ENCODE measurements at regions not wholly inside any gene's neighbourhood (a gene's known extent, or its start where the extent isn't known, plus 50 kb on each side); places are given as distances from the start of the nearest gene placed in this dataset.

GRCh38 chr20:58020656-58021454 is 207.6 kb downstream of the ANKRD60 start:
- intact Hi-C loops (cut with micrococcal nuclease): no loop called here
- CTCF ChIA-PET: no interaction called here

More at GRCh38 chr20:58020656-58021454, 207.6 kb downstream of the ANKRD60 start:
- Histone ChIP-seq H3K9ac (ENCODE audit: low read depth, low read length) (no peak overlapping the region), H3K9me3 (ENCODE audit: control insufficient read depth, insufficient read depth, low read length) (no peaks in the 10 kb centered on the region), H3K36me3 (ENCODE audit: control insufficient read depth, insufficient read depth, low read length) (no peaks in the 10 kb centered on the region), H3K4me3 (ENCODE audit: insufficient read depth, low read depth, low read length) (no peak overlapping the region), H3K4me2 (ENCODE audit: low read depth, low read length) (no peak overlapping the region), H3K4me1 (ENCODE audit: control insufficient read depth, insufficient read depth, low read length) (no peaks in the 10 kb centered on the region), H2AK9ac (replicated peaks; ENCODE audit: low read depth, low read length, poor library complexity) (no peak overlapping the region), H3K27me3 (ENCODE audit: control insufficient read depth, insufficient read depth, low read length) (no peaks in the 10 kb centered on the region), H3K18ac (ENCODE audit: low read depth, low read length) (no peak overlapping the region), H4K91ac (ENCODE audit: insufficient read depth, low read depth, low read length) (no peak overlapping the region), H3K27ac (ENCODE audit: insufficient read depth, low read length) (no peak overlapping the region), H4K5ac (ENCODE audit: low read depth, low read length) (no peak overlapping the region), H2AK5ac (ENCODE audit: low read depth, low read length) (no peak overlapping the region), H2BK20ac (ENCODE audit: low read depth, low read length) (no peak overlapping the region), H2BK120ac (ENCODE audit: low read depth, low read length) (no peak overlapping the region), H3K23ac (ENCODE audit: low read depth, low read length) (no peak overlapping the region), H3K14ac (replicated peaks; ENCODE audit: low read depth, low read length) (no peak overlapping the region), H2BK5ac (ENCODE audit: low read depth, low read length, poor library complexity, severe bottlenecking) (no peak overlapping the region), H4K8ac (ENCODE audit: low read depth in 2 of 2, low read length in 2 of 2) (no peak overlapping the region), H3K9me1 (ENCODE audit: insufficient read depth, low read length) (no peaks in the 10 kb centered on the region), H2AFZ (replicated peaks; ENCODE audit: low read length, poor library complexity) (no peak overlapping the region), H3K4ac (ENCODE audit: low read depth, low read length) (no peak overlapping the region), H4K20me1 (ENCODE audit: insufficient read depth, low read length) (no peaks in the 10 kb centered on the region), H3K79me1 (ENCODE audit: low read depth in 1 of 2, low read length in 2 of 2) (no peaks in the 10 kb centered on the region), H3K56ac (ENCODE audit: extremely low read depth, insufficient read depth, low read length) (no peak overlapping the region), H2BK15ac (ENCODE audit: low read depth, low read length) (no peak overlapping the region)
- 80% methylated on average over 3 of the region's 10 CpGs; no CpG with 5 or more reads in 1 of the 2 experiments for WGBS, 2 experiments (ENCODE audit: extremely low coverage in 2 of 2, insufficient read length in 1 of 2)
- dilution Hi-C loops (cut with HindIII; ENCODE audit: low sequenced_read_pairs, unreplicated experiment) (no loop called here), in situ Hi-C loops (cut with MboI; ENCODE audit: low sequenced_read_pairs) (no loop called here)
- POLR2A ChIA-PET (ENCODE audit: unreplicated experiment): no interaction called here
- no peak for ATAC-seq (ENCODE audit: low read depth)
- BruUV-seq (replicated peaks): no TSS peak
- TF ChIP-seq NFE2L2 (IDR thresholded peaks at IDR 0.05; ENCODE audit: low read depth, low read length) (no peak), CTCF (conservative IDR thresholded peaks at IDR 0.05; ENCODE audit: low read depth, low read length) (no peak), MXI1 (IDR thresholded peaks at IDR 0.05; ENCODE audit: borderline replicate concordance, low read depth, low read length) (no peak), ELK1 (IDR thresholded peaks at IDR 0.05; ENCODE audit: borderline replicate concordance, low read depth, low read length) (no peak), BHLHE40 (IDR thresholded peaks at IDR 0.05; ENCODE audit: low read depth, low read length) (no peak), RCOR1 (IDR thresholded peaks at IDR 0.05; ENCODE audit: insufficient replicate concordance, low read length) (no peak), SMC3 (IDR thresholded peaks at IDR 0.05; ENCODE audit: low read depth, low read length) (no peak)
- no peak for DNase-seq

All from IMR-90 (cell line).